ENCODE measurements at regions not wholly inside any gene's neighbourhood (a gene's known extent, or its start where the extent isn't known, plus 50 kb on each side); places are given as distances from the start of the nearest gene placed in this dataset.
A peak's percentile ranks its signal among the peaks of the same experiment; 100 is the strongest.
"Not testable (repeated sequence)": the region's sequence is repeated elsewhere in the genome, so short reads cannot be mapped to it uniquely, and the experiment has no call there.

DNA sequence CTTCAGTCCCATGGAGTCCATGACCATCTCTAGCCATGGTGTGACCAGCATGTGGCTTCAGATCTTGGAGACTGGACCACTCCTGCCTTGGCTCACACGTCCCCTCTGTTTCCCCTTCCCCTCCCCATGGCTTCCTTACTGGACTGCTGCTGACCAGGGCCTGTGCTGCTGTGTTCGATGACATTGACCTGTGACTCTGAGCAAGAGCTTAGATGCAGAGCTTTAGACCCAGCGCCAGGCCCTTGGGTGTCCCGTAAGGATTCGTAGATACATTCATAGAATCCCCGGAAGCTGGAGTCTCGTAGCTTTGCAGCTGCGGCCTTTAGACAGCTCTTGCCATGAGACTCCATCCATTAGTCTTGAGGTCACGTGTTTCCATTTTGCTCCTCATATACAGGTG is 96.3 kb downstream of the NPIPB11 start:
- DNase-seq (ENCODE audit: low read depth), result not testable (repeated sequence)

- DNase-seq (ENCODE audit: low read depth), result not testable (repeated sequence)
Observed at GRCh38 chr16:29309601-29310000, 96.9 kb downstream of the NPIPB11 start.

DNA sequence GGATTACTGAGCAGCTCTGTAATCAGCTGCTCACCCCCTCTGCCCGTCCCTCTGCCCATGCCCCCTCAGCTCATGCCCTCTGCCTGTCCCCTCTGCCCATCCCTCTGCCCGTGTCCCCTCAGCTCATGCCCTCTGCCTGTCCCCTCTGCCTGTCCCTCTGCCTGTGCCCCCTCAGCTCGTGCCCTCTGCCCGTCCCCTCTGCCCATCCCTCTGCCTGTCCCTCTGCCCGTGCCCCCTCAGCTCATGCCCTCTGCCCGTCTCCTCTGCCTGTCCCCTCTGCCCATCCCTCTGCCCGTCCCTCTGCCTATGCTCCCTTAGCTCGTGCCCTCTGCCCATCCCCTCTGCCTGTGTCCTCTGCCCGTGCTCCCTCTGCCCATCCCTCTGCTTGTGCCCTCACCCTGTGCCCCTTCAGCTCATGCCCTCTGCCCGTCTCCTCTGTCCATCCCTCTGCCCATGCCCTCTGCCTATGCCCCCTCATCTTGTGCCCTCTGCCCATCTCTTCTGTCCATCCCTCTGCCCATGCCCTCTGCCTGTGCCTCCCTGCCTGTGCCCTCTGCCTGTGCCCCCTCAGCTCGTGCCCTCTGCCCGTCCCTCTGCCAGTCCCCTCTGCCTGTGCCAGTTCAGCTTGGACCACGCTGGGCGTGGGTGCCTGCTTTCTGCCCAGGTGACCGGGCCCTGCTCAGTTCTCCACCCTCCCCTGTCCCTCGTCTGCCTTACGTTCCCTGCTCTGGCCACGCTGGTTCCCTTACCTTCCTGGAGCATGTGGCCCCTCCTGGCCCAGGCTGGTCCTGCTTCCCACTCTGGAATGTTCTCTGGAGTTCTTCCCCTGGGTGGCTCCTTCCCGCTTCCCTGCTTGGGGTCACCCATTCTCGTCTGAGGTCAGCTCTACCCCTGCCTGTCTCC is 97.6 kb downstream of the NPIPB11 start:
- DNase-seq (ENCODE audit: low read depth), result no peak

GRCh38 chr16:29307598-29308507 is 98.7 kb downstream of the NPIPB11 start:
- DNase-seq (ENCODE audit: low read depth), result peak; percentile 49

GRCh38 chr16:29306943-29307597 is 99.4 kb downstream of the NPIPB11 start:
- peak; percentile 48 for DNase-seq (ENCODE audit: low read depth)

- DNase-seq (ENCODE audit: low read depth), result no peak
Observed at GRCh38 chr16:29306201-29306600, 100.3 kb downstream of the NPIPB11 start.

DNA sequence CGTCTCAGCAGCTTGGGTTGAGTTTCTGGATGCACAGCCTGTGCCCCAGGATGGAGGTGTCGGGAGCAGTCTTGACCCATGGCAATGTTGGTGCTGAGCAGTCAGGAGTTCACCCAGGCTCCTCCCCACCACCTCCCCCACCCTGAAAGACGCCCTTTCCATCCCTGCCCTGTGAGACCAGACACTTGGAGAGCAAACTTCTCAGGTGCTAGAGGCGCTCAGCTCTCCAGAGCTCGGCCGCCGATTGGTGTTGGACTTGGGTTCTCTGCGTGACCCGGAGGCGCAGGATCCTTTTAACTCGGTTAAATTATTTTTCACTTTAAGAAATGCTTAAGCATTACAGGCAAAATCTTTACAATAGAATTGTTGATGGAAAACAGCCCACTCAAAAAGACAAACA is 101.5 kb downstream of the NPIPB11 start:
- DNase-seq (ENCODE audit: low read depth), result not testable (repeated sequence)

DNA sequence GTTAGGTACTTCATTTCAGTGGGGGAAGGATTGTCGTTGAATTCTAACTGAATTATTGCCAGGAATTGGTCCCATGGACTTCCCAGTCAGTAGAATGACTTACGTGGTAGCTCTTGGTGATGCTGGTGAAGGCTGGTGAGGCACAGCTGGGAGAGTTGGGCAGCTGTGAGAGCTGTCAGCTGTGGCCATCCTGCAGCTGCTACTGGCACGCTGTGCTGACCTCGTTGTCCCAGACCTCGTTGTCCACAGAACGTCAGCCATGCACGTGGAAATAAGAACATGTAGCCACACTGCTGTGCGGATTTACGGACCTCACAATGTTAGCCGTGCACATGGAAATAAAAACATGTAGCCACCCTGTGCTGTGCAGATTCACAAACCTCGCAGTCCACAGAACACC is 102.3 kb downstream of the NPIPB11 start:
- DNase-seq (ENCODE audit: low read depth), result no peak

DNA sequence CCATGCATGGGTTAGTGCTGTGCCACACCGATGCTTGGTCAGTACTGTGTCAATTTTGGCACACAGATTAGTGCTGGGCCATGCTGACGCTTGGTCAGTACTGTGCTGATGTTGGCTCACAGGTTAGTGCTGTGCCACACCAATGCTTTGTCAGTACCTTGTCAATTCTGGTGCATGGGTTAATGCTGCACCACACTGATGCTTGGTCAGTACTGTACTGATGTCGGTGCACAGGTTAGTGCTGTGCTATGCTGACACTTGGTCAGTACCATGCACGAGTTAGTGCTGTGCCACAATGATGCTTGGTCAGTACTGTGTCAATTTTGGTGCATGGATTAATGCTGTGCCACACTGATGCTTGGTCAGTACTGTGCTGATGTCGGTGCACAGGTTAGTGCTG is 103.0 kb downstream of the NPIPB11 start:
- DNase-seq (ENCODE audit: low read depth), result no peak

- no peak for DNase-seq (ENCODE audit: low read depth)
Observed at GRCh38 chr16:29302976-29303375, 103.5 kb downstream of the NPIPB11 start.

DNA sequence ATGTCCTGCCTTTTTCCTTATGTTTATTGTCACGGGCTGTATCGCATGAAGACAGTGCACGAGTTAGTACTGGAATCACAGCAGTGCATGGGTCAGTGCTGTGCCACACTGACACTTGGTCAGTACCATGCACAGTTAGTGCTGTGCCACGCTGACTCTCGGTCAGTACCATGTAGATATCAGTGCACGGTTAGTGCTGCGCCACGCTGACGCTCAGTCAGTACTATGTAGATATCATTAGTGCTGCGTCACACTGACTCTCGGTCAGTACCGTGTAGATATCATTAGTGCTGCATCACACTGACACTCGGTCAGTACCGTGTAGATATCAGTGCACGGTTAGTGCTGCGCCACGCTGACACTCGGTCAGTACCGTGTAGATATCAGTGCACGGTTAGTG is 104.1 kb downstream of the NPIPB11 start:
- DNase-seq (ENCODE audit: low read depth), result not testable (repeated sequence)

DNA sequence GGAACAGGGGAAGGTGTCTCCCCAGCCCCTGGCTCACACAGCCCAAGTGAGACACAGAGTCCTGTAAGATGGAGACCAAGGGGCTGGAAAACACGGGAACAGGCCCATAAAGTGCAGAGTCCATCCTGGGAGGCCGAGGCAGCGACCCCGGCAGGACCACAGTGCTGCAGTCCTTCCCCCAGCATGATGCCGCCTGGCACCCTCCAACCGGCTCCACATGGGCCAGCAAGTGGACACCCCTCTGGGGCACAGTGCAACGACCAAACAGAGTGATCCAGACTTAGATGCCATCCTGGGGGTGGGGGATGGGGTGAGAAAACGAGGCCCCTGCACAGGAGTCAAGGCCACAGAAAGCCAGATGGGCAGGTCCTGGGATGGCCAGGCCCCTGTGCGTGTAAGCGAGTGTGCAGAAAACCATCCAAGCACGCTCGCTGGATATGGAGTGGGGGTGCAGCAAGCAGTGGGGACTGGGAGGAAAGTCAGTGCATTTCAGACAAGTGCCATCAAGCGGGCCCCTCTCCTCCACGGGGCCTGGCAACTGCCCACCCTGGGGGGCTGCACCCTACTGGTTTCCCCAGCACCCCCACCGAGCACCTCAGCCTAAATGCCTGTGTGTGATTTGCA is 104.7 kb downstream of the NPIPB11 start:
- not testable (repeated sequence) for DNase-seq (ENCODE audit: low read depth)

DNA sequence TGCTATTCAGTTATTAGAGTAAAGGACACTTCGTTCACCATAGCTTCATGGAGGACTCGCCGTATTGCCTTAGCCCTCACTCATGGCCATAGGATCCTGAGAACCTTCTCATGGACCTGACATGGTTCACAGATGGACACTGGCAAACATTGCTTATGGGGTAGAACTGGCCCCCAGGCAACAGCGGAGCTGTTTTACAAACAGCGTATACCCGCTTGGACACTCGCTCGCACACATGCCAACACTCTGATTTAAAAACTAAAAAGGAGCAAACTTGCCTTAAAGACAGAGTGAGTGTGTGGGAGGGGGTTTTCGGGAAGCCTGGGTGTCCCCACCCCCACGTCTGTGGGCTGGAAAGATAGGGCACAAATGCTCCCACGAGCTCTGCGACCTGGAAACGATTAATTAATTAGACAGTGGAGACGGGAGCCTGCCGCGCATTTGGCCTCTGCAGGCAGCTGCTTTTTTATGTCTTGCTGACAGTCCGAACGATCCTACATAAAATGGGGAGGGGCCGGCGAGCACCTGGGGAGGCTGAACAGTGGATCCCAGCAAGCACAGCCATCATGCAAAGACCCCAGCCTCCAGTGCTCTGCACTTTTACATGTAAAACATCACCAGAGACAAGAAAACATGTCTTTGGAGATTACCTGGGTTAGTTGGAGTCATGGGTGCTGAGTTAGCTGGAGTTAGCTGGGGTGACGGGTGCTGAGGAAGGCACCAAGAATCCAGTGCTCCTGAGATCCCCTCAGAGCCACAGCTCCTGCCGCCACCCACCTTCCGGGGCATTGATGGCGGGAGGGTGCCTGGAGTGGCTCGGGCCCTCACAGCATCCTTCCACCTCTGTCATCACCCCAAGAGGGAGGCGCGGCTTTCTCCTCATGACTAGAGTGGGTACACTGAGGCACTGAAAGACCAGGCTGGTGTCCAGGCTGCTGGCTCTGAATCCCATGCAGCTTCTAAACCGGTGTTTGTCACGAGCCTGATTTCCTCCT is 105.7 kb downstream of the NPIPB11 start:
- DNase-seq (ENCODE audit: low read depth), result not testable (repeated sequence)

- DNase-seq (ENCODE audit: low read depth), result peak; percentile 9
Observed at GRCh38 chr16:29300030-29300491, 106.5 kb downstream of the NPIPB11 start.

DNA sequence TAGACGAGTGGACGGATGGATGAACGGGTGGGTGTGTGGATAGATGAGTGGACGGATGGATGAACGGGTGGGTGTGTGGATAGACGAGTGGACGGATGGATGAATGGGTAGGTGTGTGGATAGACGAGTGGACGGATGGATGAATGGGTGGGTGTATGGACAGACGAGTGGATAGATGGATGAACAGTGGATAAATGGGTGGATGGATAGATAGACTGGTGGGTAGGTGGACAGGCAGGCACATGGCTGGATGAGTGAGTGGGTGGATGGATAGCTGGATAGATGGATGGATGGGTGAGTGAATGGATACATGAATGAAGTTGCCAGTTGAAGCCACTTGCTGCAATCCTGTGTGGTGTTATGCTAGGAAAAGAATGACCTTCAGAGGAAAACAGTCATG is 107.5 kb downstream of the NPIPB11 start:
- not testable (repeated sequence) for DNase-seq (ENCODE audit: low read depth)

DNA sequence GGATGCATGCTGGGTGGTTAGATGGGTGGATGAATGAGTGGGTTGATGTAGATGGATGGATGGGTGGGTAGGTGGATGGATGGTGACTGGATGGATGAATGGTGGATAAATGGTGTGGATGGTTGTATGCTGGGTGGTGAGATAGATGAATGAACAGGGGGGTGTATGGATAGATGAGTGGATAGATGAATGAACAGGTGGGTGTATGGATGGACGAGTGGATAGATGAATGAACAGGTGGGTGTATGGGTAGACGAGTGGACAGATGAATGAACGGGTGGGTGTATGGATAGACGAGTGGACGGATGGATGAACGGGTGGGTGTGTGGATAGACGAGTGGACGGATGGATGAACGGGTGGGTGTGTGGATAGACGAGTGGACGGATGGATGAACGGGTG is 108.2 kb downstream of the NPIPB11 start:
- not testable (repeated sequence) for DNase-seq (ENCODE audit: low read depth)

DNA sequence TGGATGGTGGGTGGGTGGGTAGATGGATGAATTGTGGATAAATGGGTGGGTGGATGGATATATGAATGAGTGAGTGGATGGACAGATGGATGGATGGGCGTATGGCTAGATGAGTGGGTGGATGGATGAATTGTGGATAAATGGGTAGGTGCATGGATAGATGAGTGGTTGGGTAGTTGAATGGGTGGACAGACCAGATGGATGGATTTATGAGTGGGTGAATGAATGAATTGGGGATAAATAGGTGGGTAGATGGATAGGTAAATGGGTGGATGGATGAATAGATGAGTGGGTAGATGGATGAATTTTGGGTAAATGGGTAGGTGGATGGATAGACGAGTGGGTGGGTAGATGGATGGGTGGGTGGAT is 108.7 kb downstream of the NPIPB11 start:
- DNase-seq (ENCODE audit: low read depth), result not testable (repeated sequence)

GRCh38 chr16:29297144-29297808 is 109.2 kb downstream of the NPIPB11 start:
- not testable (repeated sequence) for DNase-seq (ENCODE audit: low read depth)

- DNase-seq (ENCODE audit: low read depth), result not testable (repeated sequence)
Observed at GRCh38 chr16:29296176-29296575, 110.3 kb downstream of the NPIPB11 start.

Data from ELR (cell line).